Mucosa of descending colon (tissue), 3 donors: ENCODE measurements at regions not wholly inside any gene's neighbourhood (a gene's known extent, or its start where the extent isn't known, plus 50 kb on each side); places are given as distances from the start of the nearest gene placed in this dataset.

ENCODE experiments used
- ATAC-seq: fragments of 200-7000 bp; cut with Tn5 transposase; one replicate; pipeline ENCODE4 v1.9.1; 2020; ENCODE audit warnings: mild to moderate bottlenecking, moderate library complexity
- DNase-seq, 3 donors: peaks; one replicate each; pipeline ENCODE4 v3.0.0-alpha.2; 2020
- H3K36me3 ChIP-seq: fragments of 200-600 bp; one replicate; pipeline ENCODE4 v1.8.0; 2021; ENCODE audit warnings: low read depth, mild to moderate bottlenecking
- H3K4me1 ChIP-seq: fragments of 200-600 bp; one replicate; pipeline ENCODE4 v1.8.0; 2021; ENCODE audit warnings: low read depth, mild to moderate bottlenecking
- H3K4me3 ChIP-seq: fragments of 200-600 bp; one replicate; pipeline ENCODE4 v1.8.0; 2021; ENCODE audit warnings: mild to moderate bottlenecking
- H3K9me3 ChIP-seq: fragments of 200-600 bp; one replicate; pipeline ENCODE4 v1.8.0; 2021; ENCODE audit warnings: mild to moderate bottlenecking
- CTCF ChIP-seq: fragments of 200-600 bp; IDR thresholded peaks from one replicate; pipeline ENCODE4 v1.8.0; 2022; ENCODE audit warnings: antibody characterized with exemption, mild to moderate bottlenecking
- intact Hi-C, 2 donors: fragments of 100-400 bp; cut with DNase I in 1 of 2; cut with micrococcal nuclease in 1 of 2; formaldehyde crosslinking; loops; one replicate each; pipeline versions ENCODE4 v1.11.0 to v1.11.1; 2022; cut with DNase I, micrococcal nuclease
- donor health status: DM: no; HTN: no; CAD: no; lungs with moderate emphysema.
- donor health status: DM: no; HTN: no; CAD: no.
- donor health status: DM: no; HTN: yes; CAD: no.

- no peaks in the 10 kb centered on the region for H3K4me1 ChIP-seq
- no peak overlapping the region for H3K4me3 ChIP-seq
- no peak for ATAC-seq
- H3K9me3 ChIP-seq: no peaks in the 10 kb centered on the region
- H3K36me3 ChIP-seq: no peaks in the 10 kb centered on the region
- intact Hi-C loops: no loop called here
- no peak for DNase-seq
- TF ChIP-seq CTCF: no peak
These were observed 903.4 kb upstream of the GJE1 start for GRCh38 chr6:141229296-141229695.

- DNase-seq (no peak), ATAC-seq (no peak)
- Histone ChIP-seq H3K4me3 (no peak overlapping the region), H3K4me1 (no peaks in the 10 kb centered on the region), H3K9me3 (no peaks in the 10 kb centered on the region), H3K36me3 (no peaks in the 10 kb centered on the region)
- intact Hi-C loops: no loop called here
- no peak for TF ChIP-seq CTCF
These were observed 914.1 kb upstream of the GJE1 start for GRCh38 chr6:141218583-141218982.

GRCh38 chr6:141216726-141217125 is 916.0 kb upstream of the GJE1 start:
- Histone ChIP-seq H3K9me3 (no peaks in the 10 kb centered on the region), H3K4me1 (no peaks in the 10 kb centered on the region), H3K4me3 (no peak overlapping the region), H3K36me3 (no peaks in the 10 kb centered on the region)
- TF ChIP-seq CTCF: no peak
- intact Hi-C loops: no loop called here
- ATAC-seq (no peak), DNase-seq (no peak)

- intact Hi-C loops: no loop called here
- Histone ChIP-seq H3K4me1 (no peaks in the 10 kb centered on the region), H3K9me3 (no peaks in the 10 kb centered on the region), H3K4me3 (no peak overlapping the region), H3K36me3 (no peaks in the 10 kb centered on the region)
- DNase-seq (no peak), ATAC-seq (peak; percentile 54)
- no peak for TF ChIP-seq CTCF
These were observed 920.4 kb upstream of the GJE1 start for GRCh38 chr6:141212296-141212695.

- Histone ChIP-seq H3K4me3 (no peak overlapping the region), H3K9me3 (no peaks in the 10 kb centered on the region), H3K4me1 (no peaks in the 10 kb centered on the region), H3K36me3 (no peaks in the 10 kb centered on the region)
- no peak for TF ChIP-seq CTCF
- no peak for DNase-seq
- ATAC-seq: no peak
- intact Hi-C loops: no loop called here
These were observed 920.9 kb upstream of the GJE1 start for GRCh38 chr6:141211845-141212244.

- Histone ChIP-seq H3K9me3 (no peaks in the 10 kb centered on the region), H3K36me3 (no peaks in the 10 kb centered on the region), H3K4me1 (no peaks in the 10 kb centered on the region), H3K4me3 (no peak overlapping the region)
- DNase-seq: no peak
- no peak for TF ChIP-seq CTCF
- intact Hi-C loops: no loop called here
- ATAC-seq: no peak
These were observed 921.8 kb upstream of the GJE1 start for GRCh38 chr6:141210901-141211300.
